ENCODE measurements at regions not wholly inside any gene's neighbourhood (a gene's known extent, or its start where the extent isn't known, plus 50 kb on each side); places are given as distances from the start of the nearest gene placed in this dataset.

GRCh38 chr11:71139516-71140205 lies 112.7 kb downstream of the SHANK2 start:
- no peak for TF ChIP-seq CTCF (IDR thresholded peaks at IDR 0.05)
- H3K27me3 ChIP-seq, result no peaks in the 10 kb centered on the region
- intact Hi-C loops (cut with DNase I), result no loop called here
- H3K36me3 ChIP-seq, result no peaks in the 10 kb centered on the region
- no peak overlapping the region for H3K4me3 ChIP-seq
- H3K9ac ChIP-seq (ENCODE audit: low read depth in 2 of 2, low read length in 2 of 2), result no peak overlapping the region
- H3K4me1 ChIP-seq, result no peaks in the 10 kb centered on the region
- DNase-seq, result no peak
- no peak overlapping the region for H3K27ac ChIP-seq
- no peaks in the 10 kb centered on the region for H3K9me3 ChIP-seq

- TF ChIP-seq CTCF (IDR thresholded peaks at IDR 0.05), result no peak
These were observed 113.5 kb downstream of the SHANK2 start for GRCh38 chr11:71138737-71139425.

DNA sequence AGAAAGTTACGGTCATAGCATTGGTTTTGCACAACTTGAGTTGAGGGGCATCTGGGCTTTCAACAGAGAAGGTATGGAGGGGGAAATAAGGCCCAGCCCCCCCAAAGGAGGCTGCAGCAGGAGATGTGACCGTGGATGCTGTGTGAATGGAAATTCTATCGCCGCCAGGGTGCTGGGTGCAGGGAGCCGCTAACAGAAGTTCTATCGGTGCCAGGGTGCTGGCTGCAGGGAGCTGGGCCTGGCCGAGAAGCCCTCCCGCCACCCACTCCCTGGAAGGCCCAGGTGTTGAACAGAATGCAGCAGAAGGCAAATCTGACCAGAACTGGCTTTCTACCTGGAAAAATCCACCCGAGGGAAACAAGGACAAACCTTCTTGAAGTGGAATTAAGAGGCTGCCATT lies 115.0 kb downstream of the SHANK2 start:
- DNase-seq, result no peak
- no peak for TF ChIP-seq CTCF (IDR thresholded peaks at IDR 0.05)
- Histone ChIP-seq H3K4me3 (no peak overlapping the region), H3K4me1 (no peaks in the 10 kb centered on the region), H3K36me3 (no peaks in the 10 kb centered on the region), H3K27ac (no peak overlapping the region), H3K9me3 (no peaks in the 10 kb centered on the region), H3K9ac (ENCODE audit: low read depth in 2 of 2, low read length in 2 of 2) (no peak overlapping the region), H3K27me3 (no peaks in the 10 kb centered on the region)
- intact Hi-C loops (cut with DNase I), result no loop called here

More at GRCh38 chr11:71138737-71139425, 113.5 kb downstream of the SHANK2 start:
- Histone ChIP-seq H3K4me1 (no peaks in the 10 kb centered on the region), H3K36me3 (no peaks in the 10 kb centered on the region), H3K27ac (no peak overlapping the region), H3K9me3 (no peaks in the 10 kb centered on the region), H3K9ac (ENCODE audit: low read depth in 2 of 2, low read length in 2 of 2) (no peak overlapping the region), H3K4me3 (no peak overlapping the region), H3K27me3 (no peaks in the 10 kb centered on the region)
- intact Hi-C loops (cut with DNase I), result no loop called here
- DNase-seq, result no peak

DNA sequence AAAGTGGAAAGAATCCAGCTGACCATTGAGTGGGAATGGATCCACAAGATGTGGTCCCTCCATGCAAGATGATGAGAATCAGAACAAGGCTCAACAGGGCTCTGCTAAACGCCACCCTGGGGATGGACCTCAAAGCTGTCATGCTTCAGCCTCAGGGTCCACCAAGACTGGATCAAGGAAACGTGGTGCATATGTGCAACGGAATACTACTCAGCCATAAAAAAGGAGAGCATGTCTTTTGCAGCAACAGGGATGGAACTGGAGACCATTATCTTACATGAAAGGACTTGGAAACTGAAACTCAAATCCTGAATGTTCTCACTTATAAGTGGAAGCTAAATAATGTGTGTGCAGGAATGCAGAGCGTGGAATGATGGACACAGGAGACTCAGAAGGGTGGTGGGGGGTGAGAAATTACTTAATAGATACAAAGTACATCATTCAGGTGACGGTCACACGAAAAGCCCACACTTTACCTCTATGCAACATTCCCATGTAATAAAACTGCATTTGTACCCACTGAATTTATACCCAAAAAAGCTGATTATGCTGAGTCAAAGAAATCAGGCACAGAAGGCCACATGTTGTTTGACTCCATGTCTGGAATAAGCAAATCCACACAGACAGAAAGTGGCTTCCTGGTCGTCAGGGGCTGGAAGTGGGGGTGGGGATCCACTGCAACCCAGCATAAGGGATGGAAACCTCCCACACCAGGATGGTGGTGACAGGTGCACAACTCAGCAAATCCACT lies 116.1 kb downstream of the SHANK2 start:
- no peaks in the 10 kb centered on the region for H3K36me3 ChIP-seq
- no peak overlapping the region for H3K4me3 ChIP-seq
- no peak overlapping the region for H3K27ac ChIP-seq
- intact Hi-C loops (cut with DNase I), result no loop called here
- no peak for DNase-seq
- no peak for TF ChIP-seq CTCF (IDR thresholded peaks at IDR 0.05)
- no peaks in the 10 kb centered on the region for H3K9me3 ChIP-seq
- H3K27me3 ChIP-seq, result no peaks in the 10 kb centered on the region
- no peak overlapping the region for H3K9ac ChIP-seq (ENCODE audit: low read depth in 2 of 2, low read length in 2 of 2)
- H3K4me1 ChIP-seq, result no peaks in the 10 kb centered on the region

DNA sequence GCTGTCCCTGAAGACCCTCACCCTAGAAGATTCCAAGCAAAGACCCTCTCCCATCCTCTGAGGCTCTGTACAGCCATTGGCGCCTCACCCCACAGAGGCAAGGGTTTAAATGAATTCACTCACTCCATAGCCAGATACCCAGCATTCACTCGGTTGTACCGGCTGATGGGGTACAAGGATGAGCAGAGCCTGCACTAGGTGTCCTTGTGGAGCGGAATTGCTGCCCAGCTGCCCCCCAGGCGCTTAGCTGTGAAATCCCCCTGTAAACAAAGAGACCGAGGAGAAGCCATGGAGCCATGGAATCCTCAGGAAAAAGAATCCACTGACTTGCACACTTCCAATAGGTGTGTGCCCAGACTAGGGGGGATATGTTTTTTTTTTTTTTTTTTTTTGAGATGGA lies 117.3 kb downstream of the SHANK2 start:
- Histone ChIP-seq H3K27me3 (no peaks in the 10 kb centered on the region), H3K36me3 (no peaks in the 10 kb centered on the region), H3K9me3 (no peaks in the 10 kb centered on the region), H3K4me3 (no peak overlapping the region), H3K4me1 (no peaks in the 10 kb centered on the region), H3K27ac (no peak overlapping the region), H3K9ac (ENCODE audit: low read depth in 2 of 2, low read length in 2 of 2) (no peak overlapping the region)
- no peak for DNase-seq
- TF ChIP-seq CTCF (IDR thresholded peaks at IDR 0.05), result no peak
- intact Hi-C loops (cut with DNase I), result no loop called here

Data from colonic mucosa (tissue), 4 donors.